ACC112 (cell line): ENCODE measurements at regions not wholly inside any gene's neighbourhood (a gene's known extent, or its start where the extent isn't known, plus 50 kb on each side); places are given as distances from the start of the nearest gene placed in this dataset.

Experiments used
- H2AFZ ChIP-seq: fragments of 200-600 bp; sonication (generic); one replicate; pipeline ENCODE4 v1.6.0; 2017; ENCODE audit warnings: antibody characterized with exemption, low read length; ENCODE audit not compliant: unreplicated experiment
- H3K27ac ChIP-seq: fragments of 200-600 bp; sonication (generic); 2 replicates; pipeline ENCODE4 v1.5.1; 2014; ENCODE audit warnings: low read depth, mild to moderate bottlenecking, antibody characterized with exemption, low read length, moderate library complexity
- H3K27me3 ChIP-seq: fragments of 200-600 bp; sonication (generic); 2 replicates; pipeline ENCODE4 v1.6.1; 2014; ENCODE audit warnings: mild to moderate bottlenecking, antibody characterized with exemption, low read length, moderate library complexity, mixed read lengths; ENCODE audit not compliant: insufficient read depth
- H3K36me3 ChIP-seq: fragments of 200-600 bp; sonication (generic); 2 replicates; pipeline ENCODE4 v1.6.1; 2016; ENCODE audit warnings: mild to moderate bottlenecking, antibody characterized with exemption, low read length, moderate library complexity, mixed read lengths; ENCODE audit not compliant: insufficient read depth
- H3K4me1 ChIP-seq: fragments of 200-600 bp; sonication (generic); one replicate; pipeline ENCODE4 v1.6.1; 2016; ENCODE audit warnings: low read length, mixed read lengths; ENCODE audit not compliant: insufficient read depth, unreplicated experiment, control insufficient read depth
- H3K4me3 ChIP-seq: fragments of 200-600 bp; sonication (generic); 2 replicates; pipeline ENCODE4 v1.5.1; 2014; ENCODE audit warnings: mild to moderate bottlenecking, low read depth, low read length
- H3K79me2 ChIP-seq: fragments of 200-600 bp; sonication (generic); one replicate; pipeline ENCODE4 v1.6.0; 2016; ENCODE audit warnings: low read length; ENCODE audit not compliant: control insufficient read depth, unreplicated experiment, insufficient read depth

DNA sequence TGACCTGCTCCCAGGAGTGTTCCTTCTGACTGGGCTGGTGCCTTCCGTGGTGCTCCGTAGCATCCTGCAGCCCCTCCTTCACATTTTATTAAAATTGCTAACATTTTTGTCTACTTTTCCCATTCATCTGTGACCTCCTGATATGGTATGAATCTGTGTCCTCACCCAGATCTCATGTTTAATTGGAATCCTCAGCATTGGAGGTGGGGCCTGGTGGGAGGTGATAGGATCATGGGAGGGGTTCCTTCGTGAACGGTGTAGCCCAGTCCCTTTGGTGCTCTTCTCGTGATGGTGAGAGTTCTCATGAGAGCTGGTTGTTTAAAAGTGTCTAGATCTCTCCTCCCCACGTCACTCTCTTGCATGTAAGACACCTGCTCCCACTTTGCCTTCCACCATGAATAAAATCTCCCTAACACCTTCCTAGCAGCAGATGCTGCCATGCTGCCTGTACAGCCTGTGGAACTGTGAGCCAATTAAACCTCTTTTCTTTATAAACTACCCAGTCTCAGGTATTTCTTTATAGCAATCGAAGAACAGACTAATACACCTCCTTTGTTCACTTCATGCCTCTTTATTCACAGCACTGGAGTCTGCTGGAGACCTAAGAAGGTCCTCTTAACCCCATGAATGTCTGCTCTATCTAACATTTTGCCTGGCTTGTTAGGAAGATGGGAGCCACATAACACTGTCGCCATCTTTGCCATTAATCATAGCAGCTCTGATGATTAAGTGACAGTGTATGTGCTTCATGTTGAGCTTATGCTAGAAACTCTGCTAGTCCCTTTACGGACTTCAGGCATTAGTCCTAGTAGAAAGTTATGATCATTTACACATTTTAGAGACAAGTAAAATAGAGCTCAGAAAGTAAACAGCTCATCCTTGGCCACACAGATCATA is 377.7 kb upstream of the MAF start:
- H3K27me3 ChIP-seq: no peaks in the 10 kb centered on the region
- H3K27ac ChIP-seq: no peak overlapping the region
- no peak overlapping the region for H2AFZ ChIP-seq
- no peaks in the 10 kb centered on the region for H3K4me1 ChIP-seq
- no peaks in the 10 kb centered on the region for H3K36me3 ChIP-seq
- no peak overlapping the region for H3K4me3 ChIP-seq
- H3K79me2 ChIP-seq: no peaks in the 10 kb centered on the region

DNA sequence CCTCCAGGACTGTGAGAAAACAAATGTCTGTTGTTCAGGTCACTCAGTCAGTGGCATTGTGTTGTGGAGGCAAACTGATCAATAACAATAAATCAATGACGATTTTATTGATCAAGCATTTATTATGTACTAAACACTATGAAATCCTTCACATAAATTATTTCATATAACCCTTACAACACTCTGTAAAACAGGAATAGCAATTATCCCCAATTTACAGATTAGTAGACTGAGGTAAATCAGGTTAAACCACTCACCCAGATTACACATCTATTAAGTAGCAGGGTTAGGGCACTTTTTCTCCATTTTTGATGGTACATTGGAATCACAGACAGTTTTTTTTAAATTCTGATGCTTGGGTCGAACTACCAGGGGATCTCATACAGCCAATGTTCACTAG is 372.8 kb upstream of the MAF start:
- Histone ChIP-seq H3K36me3 (no peaks in the 10 kb centered on the region), H3K4me1 (no peaks in the 10 kb centered on the region), H3K27me3 (no peaks in the 10 kb centered on the region), H2AFZ (no peak overlapping the region), H3K79me2 (no peaks in the 10 kb centered on the region), H3K4me3 (no peak overlapping the region), H3K27ac (no peak overlapping the region)

DNA sequence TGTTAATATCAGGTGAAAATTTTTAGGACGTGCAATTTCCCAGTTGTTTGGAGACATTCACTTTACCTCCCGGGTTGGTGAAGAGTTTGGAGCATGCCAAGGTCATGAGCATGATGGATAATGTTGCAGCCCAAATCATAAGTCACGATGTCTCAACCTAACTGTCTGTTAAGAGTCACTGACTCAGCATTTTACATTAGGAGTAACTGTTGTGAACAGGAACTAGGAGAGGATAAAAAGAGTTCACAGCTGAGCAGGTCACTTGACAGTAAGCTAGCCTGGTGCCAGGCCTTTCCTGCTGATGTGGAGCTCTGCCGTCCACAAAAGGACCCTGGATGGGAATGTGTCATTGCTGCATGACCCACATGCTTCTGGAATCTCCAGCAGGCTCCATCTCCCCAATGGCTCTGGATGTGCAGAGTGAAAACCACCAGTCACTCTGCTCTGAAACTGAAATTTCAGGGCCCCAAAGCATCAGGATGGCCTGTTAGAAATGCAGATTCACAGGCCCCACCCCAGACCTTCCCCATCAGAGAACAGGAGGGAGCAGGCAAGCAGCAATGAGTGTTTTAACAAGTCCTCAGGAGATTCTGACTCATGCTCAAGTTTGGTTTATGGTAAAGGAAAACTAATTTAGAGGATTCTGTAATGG is 371.6 kb upstream of the MAF start:
- H3K79me2 ChIP-seq: no peaks in the 10 kb centered on the region
- no peaks in the 10 kb centered on the region for H3K4me1 ChIP-seq
- no peak overlapping the region for H3K27ac ChIP-seq
- no peak overlapping the region for H3K4me3 ChIP-seq
- H2AFZ ChIP-seq: no peak overlapping the region
- H3K27me3 ChIP-seq: no peaks in the 10 kb centered on the region
- H3K36me3 ChIP-seq: no peaks in the 10 kb centered on the region

DNA sequence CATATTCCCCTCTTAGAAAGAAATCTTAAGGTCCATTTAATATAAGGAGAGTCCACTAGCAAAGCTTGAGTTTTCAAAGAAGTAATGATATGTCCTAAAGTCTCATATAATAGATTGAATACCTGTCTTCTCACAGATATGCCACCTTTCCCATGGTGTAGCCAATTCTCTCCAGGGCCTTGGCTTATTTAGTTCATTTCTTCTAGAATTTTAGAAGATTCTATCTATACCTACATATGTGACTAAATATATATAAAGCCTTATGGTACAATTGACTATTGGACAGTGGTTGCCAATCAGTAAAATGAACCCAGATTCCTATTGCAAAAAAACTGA is 370.7 kb upstream of the MAF start:
- Histone ChIP-seq H2AFZ (no peak overlapping the region), H3K36me3 (no peaks in the 10 kb centered on the region), H3K4me3 (no peak overlapping the region), H3K79me2 (no peaks in the 10 kb centered on the region), H3K27me3 (no peaks in the 10 kb centered on the region), H3K27ac (no peak overlapping the region), H3K4me1 (no peaks in the 10 kb centered on the region)

DNA sequence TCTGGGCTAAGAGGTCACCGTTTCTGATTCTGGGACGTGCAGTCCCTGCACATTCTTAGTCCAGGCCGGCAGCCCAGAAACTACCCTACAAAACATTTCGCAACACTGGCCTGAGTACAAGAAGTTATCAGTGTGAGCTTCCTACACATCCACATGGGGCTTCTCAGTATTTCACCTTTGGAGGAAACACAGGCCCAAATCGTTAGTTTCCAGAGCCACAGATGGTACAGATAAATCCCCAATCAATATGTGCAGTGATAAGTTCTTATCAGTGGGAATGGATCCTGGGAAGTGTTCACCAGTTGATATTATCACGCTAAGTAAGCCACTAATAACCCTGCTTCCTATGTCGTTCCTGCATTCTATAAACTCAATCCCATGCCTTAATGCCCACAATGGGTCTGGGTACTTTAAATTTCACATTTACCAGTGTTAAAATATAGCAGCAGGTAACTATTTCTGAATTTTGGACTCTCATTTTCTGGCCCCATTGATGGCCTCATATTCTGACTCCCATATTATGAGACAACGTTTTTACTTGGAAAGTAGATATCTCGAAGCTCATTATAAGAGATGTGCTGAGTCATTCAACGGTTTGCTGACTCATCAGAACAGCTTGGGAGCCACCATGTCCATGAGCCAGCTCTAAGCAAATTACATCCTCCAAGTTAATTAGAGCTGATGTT is 370.2 kb upstream of the MAF start:
- Histone ChIP-seq H3K4me1 (no peaks in the 10 kb centered on the region), H3K27me3 (no peaks in the 10 kb centered on the region), H3K79me2 (no peaks in the 10 kb centered on the region), H2AFZ (no peak overlapping the region), H3K4me3 (no peak overlapping the region), H3K36me3 (no peaks in the 10 kb centered on the region), H3K27ac (no peak overlapping the region)

DNA sequence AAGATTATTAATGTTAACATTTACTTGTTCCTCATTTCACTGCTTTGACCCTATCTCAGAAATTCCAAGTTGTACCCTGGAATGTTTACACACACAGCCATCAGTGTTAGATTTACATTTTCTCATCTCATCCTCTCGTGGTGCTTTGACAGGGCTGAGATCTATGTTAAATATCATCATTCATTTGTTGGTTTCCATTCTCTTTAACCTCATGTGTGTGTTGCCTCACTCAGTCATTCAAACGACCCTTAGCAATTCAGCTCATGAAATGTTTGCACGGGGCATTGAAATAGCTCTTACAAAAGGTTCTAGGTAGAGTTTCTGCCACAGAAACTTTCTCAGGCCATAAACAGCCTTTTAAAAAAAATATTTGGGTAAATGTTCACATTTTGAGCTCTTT is 369.6 kb upstream of the MAF start:
- Histone ChIP-seq H2AFZ (no peak overlapping the region), H3K4me1 (no peaks in the 10 kb centered on the region), H3K27ac (no peak overlapping the region), H3K4me3 (no peak overlapping the region), H3K79me2 (no peaks in the 10 kb centered on the region), H3K36me3 (no peaks in the 10 kb centered on the region), H3K27me3 (no peaks in the 10 kb centered on the region)

DNA sequence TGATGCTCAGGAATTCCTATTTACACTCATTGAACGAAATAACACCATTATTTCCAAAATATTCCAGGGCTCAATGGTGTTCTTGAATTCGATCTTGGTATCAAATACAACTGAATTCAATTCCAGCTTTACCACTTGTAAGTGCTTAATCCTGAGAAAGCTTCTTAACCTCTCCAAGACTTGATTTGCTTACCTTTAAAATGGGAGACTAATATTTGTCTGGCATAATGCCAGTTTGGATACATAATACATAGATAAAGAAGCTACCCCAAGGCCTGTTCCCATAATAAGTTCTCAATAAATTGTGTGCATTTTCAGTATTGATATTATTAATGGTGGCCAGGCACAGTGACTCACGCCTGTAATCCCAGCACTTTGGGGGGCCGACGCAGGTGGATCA is 368.9 kb upstream of the MAF start:
- H3K79me2 ChIP-seq: no peaks in the 10 kb centered on the region
- H2AFZ ChIP-seq: no peak overlapping the region
- H3K27me3 ChIP-seq: no peaks in the 10 kb centered on the region
- H3K4me3 ChIP-seq: no peak overlapping the region
- no peak overlapping the region for H3K27ac ChIP-seq
- no peaks in the 10 kb centered on the region for H3K4me1 ChIP-seq
- H3K36me3 ChIP-seq: no peaks in the 10 kb centered on the region

DNA sequence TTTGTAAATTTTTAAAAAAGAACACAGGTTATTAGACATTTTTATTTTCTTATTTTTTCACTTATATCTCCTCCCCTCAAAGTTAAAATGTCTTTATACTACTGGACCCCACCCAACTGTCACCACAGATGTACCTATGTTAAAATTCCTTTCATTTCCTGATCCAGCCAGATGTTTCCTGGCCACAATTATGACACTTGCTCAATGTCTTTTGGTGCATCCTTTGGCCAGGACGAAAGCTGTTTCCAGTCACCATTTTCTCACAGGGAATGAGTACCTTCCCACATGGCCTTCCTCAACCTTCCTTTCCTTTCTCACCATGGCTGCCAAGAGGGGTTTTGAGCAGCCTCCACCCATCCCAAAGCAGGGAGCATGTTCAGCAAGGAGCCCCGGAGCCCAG is 365.7 kb upstream of the MAF start:
- H3K4me3 ChIP-seq: no peak overlapping the region
- no peaks in the 10 kb centered on the region for H3K79me2 ChIP-seq
- H3K4me1 ChIP-seq: no peaks in the 10 kb centered on the region
- no peak overlapping the region for H3K27ac ChIP-seq
- no peaks in the 10 kb centered on the region for H3K36me3 ChIP-seq
- no peak overlapping the region for H2AFZ ChIP-seq
- no peaks in the 10 kb centered on the region for H3K27me3 ChIP-seq

DNA sequence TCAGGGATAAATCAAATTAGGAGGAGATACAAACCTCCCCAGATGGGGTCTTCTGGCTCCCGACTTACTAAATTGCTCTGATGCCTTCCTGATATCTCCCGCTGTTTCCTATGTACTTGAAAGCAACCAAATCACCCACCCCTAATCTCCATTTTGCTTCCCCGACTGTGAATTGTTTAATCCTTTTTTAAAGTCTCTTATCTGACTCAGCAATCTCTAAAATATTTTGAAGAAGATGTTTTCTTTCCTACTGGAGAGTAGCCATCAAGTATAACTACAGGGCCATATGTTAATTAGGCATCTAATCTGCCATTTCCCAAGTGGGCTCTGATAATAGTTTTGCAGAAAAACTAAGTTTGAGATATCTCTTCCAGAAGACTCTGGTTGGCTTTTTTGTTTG is 365.2 kb upstream of the MAF start:
- Histone ChIP-seq H3K27ac (no peak overlapping the region), H3K36me3 (no peaks in the 10 kb centered on the region), H3K27me3 (no peaks in the 10 kb centered on the region), H3K79me2 (no peaks in the 10 kb centered on the region), H3K4me3 (no peak overlapping the region), H3K4me1 (no peaks in the 10 kb centered on the region), H2AFZ (no peak overlapping the region)

DNA sequence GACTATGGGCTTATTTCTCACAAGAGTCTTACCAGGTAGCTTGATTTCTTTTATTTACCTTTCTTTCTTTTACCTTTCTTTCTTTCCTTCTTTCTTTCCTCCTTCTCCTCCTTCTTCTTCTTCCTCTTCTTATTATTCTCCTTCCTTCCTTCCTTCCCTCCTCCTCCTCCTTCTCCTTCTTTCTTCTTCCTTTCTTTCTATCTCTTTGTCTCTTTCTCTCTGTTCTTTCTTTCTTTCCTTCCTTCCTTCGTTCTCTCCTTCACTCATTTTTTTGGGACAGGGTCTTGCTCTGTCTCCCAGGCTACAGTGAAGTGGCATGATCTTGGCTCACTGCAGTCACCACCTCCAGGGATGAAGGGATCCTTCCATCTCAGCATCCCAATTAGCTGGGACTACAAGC is 363.6 kb upstream of the MAF start:
- no peak overlapping the region for H2AFZ ChIP-seq
- H3K27ac ChIP-seq: no peak overlapping the region
- H3K4me3 ChIP-seq: no peak overlapping the region
- no peaks in the 10 kb centered on the region for H3K4me1 ChIP-seq
- no peaks in the 10 kb centered on the region for H3K27me3 ChIP-seq
- no peaks in the 10 kb centered on the region for H3K79me2 ChIP-seq
- H3K36me3 ChIP-seq: no peaks in the 10 kb centered on the region

DNA sequence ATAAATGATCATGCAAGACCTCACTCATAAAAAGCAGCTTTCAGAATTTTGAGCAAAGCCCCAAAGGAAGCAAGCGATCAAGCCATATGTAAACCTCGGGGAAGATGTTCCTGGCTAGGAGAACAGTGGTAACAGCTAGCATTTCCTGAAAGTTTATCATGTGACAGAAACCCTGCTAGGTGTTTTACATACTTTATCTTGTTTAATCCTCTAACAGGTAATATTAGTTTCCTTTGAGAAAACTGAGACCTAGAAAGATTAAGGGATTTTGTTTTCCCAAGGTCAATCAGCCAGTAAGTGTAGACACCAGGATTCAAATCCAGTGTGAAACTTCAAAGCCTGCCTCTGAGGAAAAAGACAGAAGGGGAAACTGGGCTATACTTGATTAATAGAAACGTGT is 362.4 kb upstream of the MAF start:
- Histone ChIP-seq H2AFZ (no peak overlapping the region), H3K27me3 (no peaks in the 10 kb centered on the region), H3K27ac (no peak overlapping the region), H3K79me2 (no peaks in the 10 kb centered on the region), H3K4me3 (no peak overlapping the region), H3K36me3 (no peaks in the 10 kb centered on the region), H3K4me1 (no peaks in the 10 kb centered on the region)
